Fibroblast of mammary gland (primary cell): ENCODE measurements at regions not wholly inside any gene's neighbourhood (a gene's known extent, or its start where the extent isn't known, plus 50 kb on each side); places are given as distances from the start of the nearest gene placed in this dataset.
A peak's percentile ranks its signal among the peaks of the same experiment; 100 is the strongest.

Source experiments
- DNase-seq: peaks from one replicate; pipeline ENCODE4 v3.0.0-alpha.2; 2010; ENCODE audit warnings: low read depth
- H3K4me3 ChIP-seq: 2 replicates; pipeline ENCODE4 v1.5.1; 2011; ENCODE audit warnings: low read depth, mild to moderate bottlenecking, low read length, moderate library complexity; ENCODE audit not compliant: control insufficient read depth
- CTCF ChIP-seq: conservative IDR thresholded peaks from 2 replicates; pipeline ENCODE4 v1.5.1; 2011; ENCODE audit warnings: low read depth, low read length, inconsistent platforms; ENCODE audit not compliant: control insufficient read depth, insufficient read depth

GRCh38 chr4:137274404-137274803 is 257.9 kb downstream of the PCDH18 start:
- DNase-seq = peak; percentile 70
- H3K4me3 ChIP-seq = no peak overlapping the region
- TF ChIP-seq CTCF = no peak

GRCh38 chr4:137267024-137267423 is 265.3 kb downstream of the PCDH18 start:
- no peak overlapping the region for H3K4me3 ChIP-seq
- no peak for TF ChIP-seq CTCF
- DNase-seq = peak; percentile 75

- no peak overlapping the region for H3K4me3 ChIP-seq
- peak; percentile 21 for DNase-seq
- TF ChIP-seq CTCF = no peak
Measured at GRCh38 chr4:137266511-137266910, 265.8 kb downstream of the PCDH18 start.

GRCh38 chr4:137263206-137263605 is 269.1 kb downstream of the PCDH18 start:
- DNase-seq = no peak
- H3K4me3 ChIP-seq = no peak overlapping the region
- no peak for TF ChIP-seq CTCF

- TF ChIP-seq CTCF = no peak
- H3K4me3 ChIP-seq = no peak overlapping the region
- DNase-seq = peak; percentile 81
Measured at GRCh38 chr4:137253949-137254348, 278.3 kb downstream of the PCDH18 start.

- TF ChIP-seq CTCF = no peak
- no peak for DNase-seq
- H3K4me3 ChIP-seq = no peak overlapping the region
Measured at GRCh38 chr4:137249112-137249511, 283.2 kb downstream of the PCDH18 start.
